Activated T-cell treated with anti-CD3 and anti-CD28 coated beads, Interleukin-2, amount 50 U/mL, for 4 hours (primary cell): ENCODE measurements at regions not wholly inside any gene's neighbourhood (a gene's known extent, or its start where the extent isn't known, plus 50 kb on each side); places are given as distances from the start of the nearest gene placed in this dataset.

ENCODE experiments used
- ATAC-seq, 2 donors: fragments of 200-7000 bp; cut with Tn5 transposase; one replicate each; pipeline ENCODE4 v1.10.0; 2021
- DNase-seq: peaks from one replicate; pipeline ENCODE4 v3.0.0-alpha.2; 2020
- H3K27me3 Mint-ChIP-seq: one replicate; pipeline ENCODE4 v1.8.0; 2021; ENCODE audit warnings: low read depth, mixed read lengths
- H3K36me3 Mint-ChIP-seq: one replicate; pipeline ENCODE4 v1.8.0; 2022; ENCODE audit warnings: mixed read lengths; ENCODE audit not compliant: insufficient read depth
- H3K4me1 Mint-ChIP-seq: one replicate; pipeline ENCODE4 v1.8.0; 2021; ENCODE audit warnings: low read depth, mixed read lengths
- H3K4me3 Mint-ChIP-seq: one replicate; pipeline ENCODE4 v1.8.0; 2021; ENCODE audit warnings: mild to moderate bottlenecking, moderate library complexity, mixed read lengths
- H3K9me3 Mint-ChIP-seq: one replicate; pipeline ENCODE4 v1.8.0; 2021; ENCODE audit warnings: mixed read lengths

DNA sequence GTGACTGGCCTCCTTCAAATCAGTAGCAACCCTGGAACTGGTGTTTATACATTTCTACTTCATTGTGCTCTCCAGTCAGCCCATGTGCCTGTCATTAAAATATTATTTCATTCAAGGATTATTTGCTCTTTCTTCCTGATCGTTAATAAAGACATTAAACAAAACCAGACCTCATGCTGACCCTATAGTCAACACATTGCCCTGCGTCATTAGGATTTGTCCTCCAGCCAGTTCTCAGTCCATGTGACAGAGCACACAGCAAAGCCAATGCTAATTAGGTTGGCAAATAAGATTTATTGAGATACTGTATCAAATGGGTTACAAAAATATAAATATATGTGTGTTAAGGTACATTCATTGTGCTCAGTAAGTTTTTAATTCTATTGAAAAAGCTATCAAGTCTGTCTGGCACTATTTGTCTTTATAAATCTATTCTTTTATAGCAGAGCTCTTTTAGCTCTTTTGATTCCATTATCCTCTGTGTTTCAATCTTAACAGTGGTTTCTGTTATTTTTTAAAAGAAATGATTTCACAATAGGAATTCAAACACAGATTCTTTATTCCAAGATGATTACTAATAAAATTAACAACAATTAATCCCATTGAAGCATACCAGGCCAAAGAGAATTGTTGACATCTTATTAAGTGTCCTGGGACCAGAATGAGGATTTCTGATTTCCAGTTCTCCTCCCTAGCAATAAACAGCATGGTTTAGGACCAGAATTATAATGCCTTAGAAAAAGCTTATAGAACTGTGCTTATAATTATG lies 209.4 kb upstream of the RGMB start:
- Mint-ChIP-seq H3K27me3 (no peaks in the 10 kb centered on the region), H3K36me3 (no peaks in the 10 kb centered on the region), H3K4me3 (no peak overlapping the region), H3K4me1 (no peaks in the 10 kb centered on the region), H3K9me3 (peaks cover 4% of the 10 kb centered on the region)
- ATAC-seq (no peak), DNase-seq (no peak)

DNA sequence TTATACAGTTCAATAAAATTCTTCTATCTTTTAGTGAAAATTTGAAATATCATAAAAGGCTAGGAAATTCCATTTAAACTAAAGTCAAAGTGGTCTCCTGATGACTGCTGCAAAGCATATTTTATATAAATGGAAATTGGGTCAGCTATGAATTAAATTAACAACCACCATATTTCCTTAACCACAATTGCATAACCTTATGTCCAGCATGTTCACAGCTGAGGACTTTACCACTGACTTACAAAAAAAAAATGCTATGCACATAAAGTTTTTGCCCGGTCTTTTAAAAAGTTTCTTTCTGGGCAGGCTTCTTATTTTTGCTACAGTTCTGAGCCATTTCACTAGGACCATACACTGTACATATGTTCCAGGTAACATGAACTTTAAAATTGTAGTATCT lies 208.6 kb upstream of the RGMB start:
- DNase-seq = no peak
- Mint-ChIP-seq H3K9me3 (peaks cover 4% of the 10 kb centered on the region), H3K4me3 (no peak overlapping the region), H3K4me1 (no peaks in the 10 kb centered on the region), H3K27me3 (no peaks in the 10 kb centered on the region), H3K36me3 (no peaks in the 10 kb centered on the region)
- ATAC-seq = no peak

DNA sequence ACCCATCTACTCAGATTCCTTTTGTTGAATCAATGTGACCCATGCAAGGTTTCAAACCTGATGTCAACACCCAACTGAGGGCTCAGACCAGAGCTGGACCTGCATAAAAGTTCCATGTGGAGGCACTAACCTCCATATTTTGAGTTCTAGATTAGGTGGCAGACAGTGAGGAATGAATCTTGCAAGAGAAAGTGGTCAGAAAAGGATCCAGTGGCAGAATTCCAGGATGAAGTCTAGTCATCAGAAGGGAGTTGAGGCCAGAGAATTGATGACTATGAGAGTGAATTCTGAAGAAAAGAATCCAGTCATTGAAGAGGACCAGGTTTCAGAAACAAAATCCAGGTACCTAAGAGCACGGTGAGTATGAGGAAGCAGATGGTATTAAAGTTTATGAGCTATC lies 205.1 kb upstream of the RGMB start:
- Mint-ChIP-seq H3K27me3 (no peaks in the 10 kb centered on the region), H3K4me1 (no peaks in the 10 kb centered on the region), H3K36me3 (no peaks in the 10 kb centered on the region), H3K9me3 (peaks cover 4% of the 10 kb centered on the region), H3K4me3 (no peak overlapping the region)
- no peak for DNase-seq
- ATAC-seq = no peak

DNA sequence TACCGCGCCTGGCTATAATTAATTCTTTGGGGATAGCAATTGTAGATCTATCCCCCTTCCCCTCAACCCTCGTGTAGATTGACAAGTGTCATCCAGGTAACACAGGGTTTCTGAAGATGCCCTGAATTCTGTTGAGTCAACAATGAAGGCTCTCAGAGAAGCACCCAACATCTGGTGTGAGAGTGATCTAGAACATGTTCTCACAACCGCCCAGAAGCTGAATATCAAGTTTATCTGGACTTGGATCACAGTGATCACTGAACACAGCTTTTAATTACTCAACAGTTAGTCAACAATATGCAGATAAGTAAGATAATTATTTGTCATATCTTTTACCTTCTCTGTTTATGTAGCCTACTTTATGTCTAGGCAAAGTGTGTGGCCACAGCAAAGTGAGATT lies 204.2 kb upstream of the RGMB start:
- Mint-ChIP-seq H3K9me3 (peaks cover 4% of the 10 kb centered on the region), H3K36me3 (no peaks in the 10 kb centered on the region), H3K27me3 (no peaks in the 10 kb centered on the region), H3K4me1 (no peaks in the 10 kb centered on the region), H3K4me3 (no peak overlapping the region)
- ATAC-seq (no peak), DNase-seq (no peak)

DNA sequence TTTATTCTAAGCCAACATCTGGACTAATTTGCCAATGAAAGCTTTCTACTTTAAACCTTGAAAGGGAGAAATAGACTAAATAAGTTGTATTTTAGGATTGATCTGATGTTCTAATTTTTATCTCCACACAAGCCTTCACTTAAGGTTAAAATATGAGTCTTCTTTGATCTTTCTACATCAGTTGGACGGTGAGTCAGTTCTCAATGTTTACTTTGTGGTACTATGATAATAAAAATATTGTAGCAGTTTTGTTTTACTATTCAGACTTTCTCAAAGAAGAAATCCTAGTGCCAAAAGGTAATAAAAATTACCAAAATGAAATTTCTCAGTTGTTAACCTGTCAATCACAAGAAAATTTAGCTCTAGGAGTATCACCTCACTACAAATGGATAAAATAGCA lies 203.5 kb upstream of the RGMB start:
- no peaks in the 10 kb centered on the region for H3K36me3 Mint-ChIP-seq
- ATAC-seq = no peak
- DNase-seq = no peak
- no peak overlapping the region for H3K4me3 Mint-ChIP-seq
- no peaks in the 10 kb centered on the region for H3K4me1 Mint-ChIP-seq
- peaks cover 4% of the 10 kb centered on the region for H3K9me3 Mint-ChIP-seq
- no peaks in the 10 kb centered on the region for H3K27me3 Mint-ChIP-seq

DNA sequence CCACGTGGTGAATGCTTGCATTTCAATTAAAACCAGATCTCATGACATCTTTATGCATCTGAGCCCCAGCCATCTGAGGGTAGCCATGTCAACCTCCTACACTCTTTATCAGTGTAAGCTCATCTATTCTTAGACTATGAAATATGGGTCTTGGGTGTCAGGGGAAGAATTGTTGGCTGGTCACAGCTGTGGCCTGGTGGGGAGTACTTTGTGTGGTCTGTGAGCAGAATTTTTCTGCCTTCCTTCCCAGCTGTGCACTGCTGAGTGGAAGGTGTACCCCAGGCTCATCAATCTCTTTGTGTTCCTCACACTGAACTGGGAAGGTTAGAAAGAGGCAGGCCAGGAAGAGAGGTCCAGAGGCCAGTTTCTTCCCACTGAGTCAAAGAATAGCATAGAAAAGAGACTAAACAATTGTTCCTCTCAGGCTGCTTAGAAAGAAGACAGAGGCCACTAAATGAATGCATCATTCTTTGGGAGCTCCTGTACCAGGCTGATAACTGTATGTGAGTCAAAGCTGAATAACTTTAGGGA lies 202.7 kb upstream of the RGMB start:
- H3K36me3 Mint-ChIP-seq = no peaks in the 10 kb centered on the region
- no peaks in the 10 kb centered on the region for H3K4me1 Mint-ChIP-seq
- peaks cover 4% of the 10 kb centered on the region for H3K9me3 Mint-ChIP-seq
- ATAC-seq = no peak
- H3K27me3 Mint-ChIP-seq = no peaks in the 10 kb centered on the region
- H3K4me3 Mint-ChIP-seq = no peak overlapping the region
- no peak for DNase-seq

DNA sequence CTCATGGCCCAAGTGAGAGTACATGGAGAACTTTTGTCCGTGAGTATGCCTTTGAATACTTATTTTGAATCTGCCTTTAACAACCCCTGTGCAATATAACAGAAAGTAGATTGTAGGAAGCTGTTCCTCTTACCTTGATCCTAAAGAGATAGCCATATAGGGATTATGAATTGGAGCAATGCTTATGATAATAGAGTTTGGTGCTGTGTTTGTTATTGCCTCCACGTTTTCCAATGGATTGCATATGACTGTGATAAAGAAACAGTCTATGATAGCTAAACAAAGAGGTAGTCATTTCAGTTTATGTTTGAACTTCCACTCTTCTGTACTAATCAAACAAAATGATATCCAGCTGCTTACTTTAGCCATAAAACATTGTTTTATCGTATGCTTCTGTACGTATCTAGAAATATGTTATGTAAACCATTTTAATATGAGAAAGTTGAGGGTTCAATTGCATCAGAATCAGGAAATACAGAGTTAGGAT lies 199.6 kb upstream of the RGMB start:
- ATAC-seq (no peak), DNase-seq (no peak)
- no peaks in the 10 kb centered on the region for H3K9me3 Mint-ChIP-seq
- H3K4me1 Mint-ChIP-seq = no peaks in the 10 kb centered on the region
- H3K27me3 Mint-ChIP-seq = no peaks in the 10 kb centered on the region
- H3K36me3 Mint-ChIP-seq = no peaks in the 10 kb centered on the region
- H3K4me3 Mint-ChIP-seq = no peak overlapping the region

DNA sequence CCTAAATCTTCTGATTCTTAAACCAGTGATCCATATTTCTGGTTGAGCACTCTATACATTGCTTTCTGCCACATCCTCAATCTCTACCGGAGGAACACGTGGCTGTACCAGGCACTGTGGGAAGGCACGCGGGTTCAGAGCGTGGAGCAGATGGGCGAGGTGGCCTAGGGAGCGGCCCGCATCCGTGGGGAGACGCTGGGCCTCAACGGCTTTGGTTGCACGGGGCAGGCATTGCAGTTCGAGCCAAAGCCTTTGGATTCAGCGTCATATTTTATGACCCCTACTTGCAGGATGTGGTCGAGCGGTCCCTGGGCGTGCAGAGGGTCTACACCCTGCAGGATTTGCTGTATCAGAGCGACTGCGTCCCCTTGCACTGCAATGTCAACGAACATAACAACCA lies 197.2 kb upstream of the RGMB start:
- Mint-ChIP-seq H3K27me3 (no peaks in the 10 kb centered on the region), H3K36me3 (no peaks in the 10 kb centered on the region), H3K4me3 (no peak overlapping the region), H3K4me1 (no peaks in the 10 kb centered on the region), H3K9me3 (no peaks in the 10 kb centered on the region)
- ATAC-seq (no peak), DNase-seq (no peak)

DNA sequence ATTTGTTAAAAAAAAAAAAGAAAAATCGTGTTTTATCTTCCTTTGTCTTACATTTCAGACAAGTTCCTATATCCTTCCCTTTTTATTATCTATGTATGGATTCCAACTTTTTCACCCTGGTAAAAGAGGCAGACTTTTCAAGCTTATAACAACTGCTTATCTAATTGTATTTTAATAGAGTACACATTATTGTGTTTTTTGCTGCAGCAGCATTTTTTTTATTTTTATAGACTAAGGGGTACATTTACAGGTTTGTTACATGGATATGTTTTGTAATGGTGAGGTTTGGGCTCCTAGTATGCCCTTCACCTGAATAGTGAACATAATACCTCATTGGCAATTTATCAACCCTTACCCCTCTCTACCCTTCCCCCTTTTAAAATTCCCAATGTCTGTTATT lies 195.0 kb upstream of the RGMB start:
- Mint-ChIP-seq H3K36me3 (no peaks in the 10 kb centered on the region), H3K4me1 (no peaks in the 10 kb centered on the region), H3K9me3 (no peaks in the 10 kb centered on the region), H3K4me3 (no peak overlapping the region), H3K27me3 (no peaks in the 10 kb centered on the region)
- DNase-seq = no peak
- ATAC-seq = no peak

DNA sequence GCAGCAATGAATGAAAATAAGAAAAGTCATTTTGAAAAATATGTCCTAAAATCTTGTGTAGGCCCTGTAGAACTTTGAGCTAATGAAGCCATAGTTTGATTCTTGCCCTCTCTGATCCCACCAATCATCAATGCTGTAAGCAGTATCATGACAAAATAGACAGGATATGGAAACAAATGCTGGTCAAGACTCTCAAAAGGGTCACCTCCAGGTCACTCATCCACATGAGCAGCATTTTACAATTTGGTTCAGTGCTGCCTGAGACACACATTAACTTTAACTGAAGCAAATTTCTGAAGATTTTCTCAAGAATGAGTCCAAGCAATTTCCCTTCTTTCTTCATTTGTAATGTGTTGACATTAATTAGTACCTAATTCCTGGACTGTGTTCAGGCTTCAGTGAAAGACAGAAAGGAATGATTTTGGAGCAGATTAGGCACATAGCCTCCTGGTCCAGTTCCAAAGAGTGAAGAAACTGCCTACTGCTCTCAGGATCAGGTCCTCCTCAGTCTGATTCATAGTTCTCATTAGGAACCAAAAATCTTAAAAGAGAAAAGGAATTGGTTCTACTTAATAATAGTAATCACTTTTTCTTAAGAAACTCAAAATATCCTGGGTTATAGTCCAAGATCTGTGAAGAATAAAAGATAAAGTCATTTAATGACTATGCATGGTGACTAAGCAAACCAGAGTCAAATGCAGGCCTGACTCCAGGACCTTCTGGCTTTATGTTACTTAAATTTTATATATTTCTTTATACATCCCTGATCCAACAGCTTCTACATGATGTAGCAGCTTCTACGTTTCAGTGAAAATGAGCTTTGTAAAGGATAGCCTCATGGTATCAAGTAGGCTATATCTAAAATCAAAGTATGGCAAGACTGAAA lies 192.1 kb upstream of the RGMB start:
- no peaks in the 10 kb centered on the region for H3K27me3 Mint-ChIP-seq
- no peak overlapping the region for H3K4me3 Mint-ChIP-seq
- no peaks in the 10 kb centered on the region for H3K36me3 Mint-ChIP-seq
- DNase-seq (no peak), ATAC-seq (no peak)
- H3K9me3 Mint-ChIP-seq = no peaks in the 10 kb centered on the region
- no peaks in the 10 kb centered on the region for H3K4me1 Mint-ChIP-seq

DNA sequence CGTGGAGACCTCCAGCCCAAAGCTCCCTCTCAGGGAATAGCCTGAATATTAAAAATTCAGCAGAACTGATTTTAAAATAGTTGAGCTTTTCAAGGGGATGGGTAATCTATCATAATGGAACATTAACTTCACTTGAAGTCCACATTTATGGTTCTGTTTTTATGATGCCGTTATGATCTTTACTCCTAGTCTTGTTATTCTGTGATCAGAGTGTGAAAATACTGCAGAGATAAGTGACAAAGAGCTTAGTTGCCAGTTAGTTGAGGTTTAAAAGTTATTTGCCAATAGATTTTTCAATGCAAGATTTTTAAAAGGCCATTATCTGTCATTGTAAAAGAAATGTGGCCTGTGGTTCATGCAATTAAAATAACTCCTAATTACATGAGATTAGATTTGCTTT lies 189.9 kb upstream of the RGMB start:
- H3K36me3 Mint-ChIP-seq = no peaks in the 10 kb centered on the region
- no peaks in the 10 kb centered on the region for H3K4me1 Mint-ChIP-seq
- ATAC-seq (no peak), DNase-seq (no peak)
- no peaks in the 10 kb centered on the region for H3K9me3 Mint-ChIP-seq
- no peaks in the 10 kb centered on the region for H3K27me3 Mint-ChIP-seq
- H3K4me3 Mint-ChIP-seq = no peak overlapping the region

DNA sequence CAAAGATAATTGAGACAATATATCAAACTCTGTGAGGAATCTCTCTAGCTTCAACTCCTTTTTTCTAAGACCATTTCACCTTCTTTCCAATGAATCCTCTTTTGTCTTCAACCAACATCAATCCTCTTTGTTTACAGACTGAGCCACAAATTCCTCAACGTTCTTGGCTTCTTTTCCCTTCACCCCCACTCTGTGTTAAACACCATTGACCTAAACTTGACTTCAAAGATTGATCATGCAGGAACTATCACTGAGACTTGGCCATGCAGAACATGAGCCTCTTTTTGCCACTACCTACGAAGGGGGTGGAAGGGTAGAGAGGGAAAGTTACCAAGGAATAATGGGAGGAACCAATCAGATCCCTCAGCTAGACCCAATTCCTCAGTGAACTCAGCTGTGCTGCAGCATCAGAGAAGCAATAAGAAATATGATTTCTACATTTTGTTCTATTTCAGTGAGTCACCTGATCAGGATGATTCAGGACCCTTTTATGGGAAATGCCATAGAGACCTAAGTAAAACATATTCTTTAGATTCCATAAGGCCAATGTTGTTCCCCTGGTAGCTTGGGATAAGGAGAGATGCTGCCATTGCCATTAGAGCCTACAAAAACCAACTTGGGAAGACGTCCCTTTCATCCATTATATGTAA lies 187.7 kb upstream of the RGMB start:
- DNase-seq (no peak), ATAC-seq (no peak)
- Mint-ChIP-seq H3K4me3 (no peak overlapping the region), H3K36me3 (no peaks in the 10 kb centered on the region), H3K27me3 (peaks cover 2% of the 10 kb centered on the region), H3K4me1 (no peaks in the 10 kb centered on the region), H3K9me3 (peaks cover 3% of the 10 kb centered on the region)

DNA sequence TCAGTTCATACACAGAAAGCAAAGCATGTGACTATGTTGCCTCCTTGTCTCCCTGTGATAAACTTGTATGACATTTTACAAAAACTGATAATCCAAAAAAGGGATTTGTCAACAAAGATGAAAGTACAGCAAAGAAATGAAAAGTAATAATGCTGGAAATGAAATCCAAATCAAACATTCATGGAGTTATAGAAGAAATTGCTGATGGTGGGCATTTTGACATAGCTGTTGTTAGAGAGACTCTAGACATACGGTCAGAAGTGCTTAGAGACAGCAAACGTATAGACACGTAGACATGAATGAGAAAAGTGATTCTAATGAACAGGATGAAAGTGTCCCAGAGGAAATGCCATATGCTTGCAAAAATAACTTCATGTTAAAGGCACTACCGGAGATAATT lies 186.9 kb upstream of the RGMB start:
- peaks cover 2% of the 10 kb centered on the region for H3K27me3 Mint-ChIP-seq
- no peaks in the 10 kb centered on the region for H3K36me3 Mint-ChIP-seq
- H3K4me1 Mint-ChIP-seq = no peaks in the 10 kb centered on the region
- H3K4me3 Mint-ChIP-seq = no peak overlapping the region
- ATAC-seq = no peak
- no peak for DNase-seq
- peaks cover 3% of the 10 kb centered on the region for H3K9me3 Mint-ChIP-seq

DNA sequence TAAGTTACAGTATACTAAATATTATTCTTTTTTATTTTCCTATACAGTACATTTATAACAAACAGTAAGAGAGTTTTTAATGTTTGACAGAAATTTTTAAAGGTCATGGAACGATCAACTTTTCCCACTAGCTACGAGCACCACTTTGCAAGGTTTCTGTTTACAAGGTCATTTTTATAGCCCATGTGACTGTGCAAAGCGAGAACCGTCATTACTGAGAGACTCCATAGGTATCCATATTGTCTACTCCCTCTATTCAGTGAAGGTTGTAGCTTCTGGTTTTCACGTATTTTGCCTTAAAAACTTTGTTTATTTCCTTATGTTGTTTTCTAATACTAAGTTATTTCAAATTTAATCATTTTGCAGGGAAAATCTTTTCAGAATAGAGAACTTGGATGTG lies 186.3 kb upstream of the RGMB start:
- Mint-ChIP-seq H3K9me3 (peaks cover 3% of the 10 kb centered on the region), H3K36me3 (no peaks in the 10 kb centered on the region), H3K27me3 (peaks cover 2% of the 10 kb centered on the region), H3K4me1 (no peaks in the 10 kb centered on the region), H3K4me3 (no peak overlapping the region)
- ATAC-seq = no peak
- DNase-seq = no peak
